GM18517 (cell line): ENCODE measurements at regions not wholly inside any gene's neighbourhood (a gene's known extent, or its start where the extent isn't known, plus 50 kb on each side); places are given as distances from the start of the nearest gene placed in this dataset.

ENCODE experiments used
- ATAC-seq: cut with Tn5 transposase; IDR thresholded peaks from one replicate; pipeline ENCODE4 v1.9.1; 2021; ENCODE audit warnings: mild to moderate bottlenecking, moderate library complexity; ENCODE audit not compliant: unreplicated experiment

DNA sequence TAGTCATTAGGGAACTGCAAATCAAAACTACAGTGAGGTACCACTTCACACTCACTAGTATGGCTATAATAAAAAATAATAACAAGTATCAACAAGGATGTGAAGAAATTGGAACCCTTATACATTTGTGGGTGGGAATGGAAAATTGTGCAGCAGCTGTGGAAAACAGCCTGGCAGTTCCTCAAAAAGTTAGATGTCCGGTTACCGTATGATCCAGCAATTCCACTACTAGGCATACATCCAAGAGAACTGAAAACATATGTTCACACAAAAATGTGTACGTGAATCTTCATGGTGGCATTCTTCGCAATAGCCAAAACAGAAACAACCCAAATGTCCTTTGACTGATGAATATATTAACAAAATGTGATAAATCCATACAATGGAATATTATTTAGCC is 187.9 kb upstream of the LYSMD4 start:
- ATAC-seq = no peak

DNA sequence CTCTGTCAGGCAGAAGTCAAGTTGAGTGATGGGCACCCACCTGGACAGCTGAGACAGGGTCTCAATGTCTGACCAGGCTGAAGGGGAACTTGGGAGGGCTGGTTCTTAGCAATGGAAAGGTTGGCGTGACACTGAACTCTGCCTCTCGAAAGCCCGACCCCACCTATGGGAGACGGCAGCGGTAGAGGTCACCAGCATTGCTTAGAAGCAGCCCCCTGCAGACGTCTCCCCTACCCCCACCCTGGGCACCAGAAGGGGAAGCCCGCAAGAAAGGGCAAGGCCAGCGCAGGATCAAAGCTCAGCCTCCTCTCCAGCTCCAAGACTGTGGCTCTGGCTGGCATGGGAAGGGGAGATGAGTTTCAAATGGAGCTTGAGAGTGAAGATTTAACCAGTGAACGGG is 184.8 kb upstream of the LYSMD4 start:
- no peak for ATAC-seq

DNA sequence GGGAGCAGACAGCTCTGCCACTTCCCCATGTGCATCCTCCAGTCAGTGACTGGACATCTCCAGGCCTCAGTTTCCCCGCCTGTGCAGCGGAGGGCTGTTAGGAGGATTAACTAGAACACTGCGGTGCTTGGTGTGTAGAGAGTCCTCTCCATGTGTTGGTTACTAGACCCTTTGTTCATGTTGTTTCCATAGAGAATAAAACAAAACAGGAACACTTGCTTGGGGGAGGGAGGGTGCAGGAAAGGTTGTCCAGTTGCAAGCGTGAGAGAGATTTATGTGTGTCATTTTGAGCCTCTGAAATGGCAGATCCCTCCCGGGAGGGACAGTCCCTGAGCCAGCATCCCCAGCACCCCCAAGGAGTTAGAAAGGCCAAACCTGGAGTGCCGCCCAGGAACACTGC is 184.0 kb upstream of the LYSMD4 start:
- no peak for ATAC-seq

DNA sequence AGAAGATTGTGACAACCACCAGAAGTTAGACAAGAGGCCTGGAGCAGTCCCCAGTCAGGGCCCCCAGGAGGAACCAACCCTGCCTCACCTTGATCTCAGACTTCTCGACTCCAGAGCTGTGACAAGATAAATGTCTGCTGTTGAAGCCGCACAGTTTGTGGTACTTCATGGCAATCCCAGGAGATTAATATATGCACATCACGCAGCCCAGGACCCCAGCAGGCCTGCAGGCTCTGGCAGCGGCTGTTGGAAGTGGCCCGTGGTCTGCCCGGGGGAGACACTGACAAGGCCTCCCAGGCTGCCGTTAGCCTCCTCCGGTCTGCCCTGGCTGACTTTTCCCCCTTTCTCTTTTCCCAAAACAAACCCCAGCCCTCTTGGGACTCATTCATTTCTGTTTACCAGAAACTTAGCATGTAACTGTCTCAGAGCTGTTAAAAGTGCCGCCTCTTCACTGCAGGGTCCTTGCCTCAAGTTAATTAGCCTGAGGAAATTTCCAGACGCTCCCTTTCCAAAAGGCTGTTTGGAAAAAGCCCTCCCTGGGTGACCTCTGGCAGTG is 183.5 kb upstream of the LYSMD4 start:
- no peak for ATAC-seq

DNA sequence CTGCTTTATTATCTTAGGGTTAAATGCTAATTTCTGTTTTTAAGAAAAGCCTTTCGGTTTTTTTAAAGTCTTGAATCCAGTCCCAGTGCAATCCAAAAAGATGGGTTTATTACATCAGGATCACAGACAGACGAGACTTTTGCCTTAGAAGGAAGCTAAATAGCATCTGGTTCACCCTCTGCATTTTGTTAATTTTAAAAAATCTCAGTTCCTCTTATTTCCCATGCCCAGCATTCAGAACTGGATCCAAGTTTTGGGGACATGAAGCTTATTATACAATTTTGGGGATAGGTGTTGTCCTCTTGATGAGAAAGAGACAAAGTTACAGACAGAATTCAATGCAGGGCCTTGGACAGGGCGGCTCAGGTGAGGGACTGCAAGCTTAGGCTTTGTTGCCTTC is 181.5 kb upstream of the LYSMD4 start:
- no peak for ATAC-seq

DNA sequence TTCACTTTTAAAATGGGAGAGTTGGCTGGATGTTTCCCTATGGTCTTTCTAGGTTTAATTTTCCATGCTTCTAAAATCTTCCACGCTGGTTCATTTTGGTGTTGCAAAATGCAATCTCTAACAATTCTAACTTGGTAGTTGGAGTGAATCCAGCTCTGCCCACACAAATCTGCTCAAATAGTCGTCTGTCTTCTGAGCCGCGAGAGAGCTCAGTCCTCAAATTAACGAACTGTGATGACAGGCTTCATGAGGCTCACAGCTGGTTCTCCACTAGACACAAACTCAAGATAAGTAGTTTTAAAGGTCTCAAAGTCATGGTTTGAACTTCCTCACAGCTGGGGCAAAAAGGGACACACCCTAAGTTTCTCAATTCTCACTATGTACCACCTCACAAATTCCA is 178.6 kb upstream of the LYSMD4 start:
- no peak for ATAC-seq

DNA sequence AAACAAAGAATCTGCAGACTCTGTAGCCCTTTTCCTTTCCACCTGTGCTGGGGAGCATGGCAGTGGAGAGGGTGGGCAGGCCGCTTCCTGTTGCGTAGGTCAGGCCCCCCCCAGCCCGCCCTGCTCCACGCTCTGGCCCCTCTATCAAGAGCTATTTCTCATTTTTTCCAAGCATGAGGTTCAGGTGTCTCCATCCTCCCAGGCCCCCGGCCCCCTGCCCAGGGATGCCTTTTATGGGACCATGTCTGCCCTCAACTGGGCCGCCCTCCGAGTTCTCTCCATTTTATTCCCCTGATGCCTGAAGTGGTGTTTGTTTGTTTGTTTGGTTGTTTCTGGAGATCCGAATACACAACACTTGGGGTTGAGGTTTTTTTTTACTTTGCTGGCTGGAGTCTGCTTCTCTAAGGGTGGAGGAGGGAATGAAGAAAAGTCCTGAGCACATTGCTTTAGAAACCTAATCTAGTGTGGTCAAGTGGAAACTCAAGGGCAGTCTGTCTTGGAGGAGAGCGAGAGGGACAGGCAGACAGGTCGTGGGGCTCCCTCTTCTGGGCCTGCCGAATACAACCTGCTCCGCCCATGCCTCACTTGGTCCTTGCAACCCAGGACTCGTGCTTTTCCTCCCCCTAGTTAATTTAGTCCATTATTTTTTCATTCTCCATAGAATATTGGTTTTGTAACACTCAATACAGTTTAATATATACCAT is 176.5 kb upstream of the LYSMD4 start:
- ATAC-seq = no peak

DNA sequence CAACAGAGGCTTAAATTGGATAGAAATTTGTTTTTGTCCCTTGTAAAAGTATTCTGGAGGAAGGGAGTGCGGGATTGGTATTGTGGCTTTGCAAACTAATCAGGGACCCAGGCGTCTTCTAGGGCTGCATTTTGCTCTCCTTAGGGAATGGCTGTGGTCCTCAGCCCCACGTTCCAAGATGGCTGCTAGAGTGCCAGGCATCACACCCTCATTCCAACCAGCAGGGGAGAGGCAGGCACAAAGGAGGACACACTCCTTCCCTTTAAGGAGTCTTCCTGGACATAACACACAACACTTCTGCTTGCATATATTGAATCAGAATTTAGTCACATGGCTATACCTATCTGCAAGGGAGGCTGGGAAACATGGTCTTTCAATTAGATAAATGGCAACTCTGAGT is 174.5 kb upstream of the LYSMD4 start:
- no peak for ATAC-seq

DNA sequence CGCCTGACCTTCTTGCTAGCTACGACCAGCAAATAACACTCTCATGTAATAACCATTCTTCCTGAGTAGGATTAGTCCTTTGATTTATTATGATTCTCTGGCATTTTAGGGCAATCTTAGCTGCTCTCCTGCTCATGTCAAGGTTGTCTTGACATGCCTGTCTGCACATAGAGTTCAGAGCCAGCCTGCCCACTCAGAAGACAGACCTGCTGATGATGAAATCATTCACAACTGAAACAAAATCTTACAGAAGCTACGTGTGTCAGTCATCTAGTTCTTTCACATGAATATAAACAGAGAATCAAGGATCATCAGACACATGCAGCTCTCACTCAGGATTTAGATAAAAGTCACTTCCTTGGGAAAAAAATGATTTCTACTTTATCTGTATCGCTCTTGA is 173.6 kb upstream of the LYSMD4 start:
- ATAC-seq = no peak

DNA sequence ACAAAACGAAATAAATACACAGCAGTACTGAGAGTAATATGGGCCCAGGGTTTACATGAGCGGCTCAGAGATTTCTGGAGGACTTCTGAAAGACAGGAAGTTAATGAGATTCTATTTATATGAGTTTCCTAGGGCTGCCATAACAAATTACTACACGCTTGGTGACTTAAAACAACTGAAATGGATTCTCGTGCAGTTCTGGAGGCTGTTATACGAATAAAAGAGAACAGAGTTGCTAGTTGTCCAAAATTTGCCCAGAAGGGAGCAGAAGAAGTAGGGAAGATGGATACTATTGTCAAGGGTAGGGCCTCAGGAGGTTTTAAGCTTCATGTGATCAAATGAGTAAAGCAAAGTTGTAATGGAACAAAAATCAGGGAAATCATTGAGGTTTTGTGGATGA is 173.1 kb upstream of the LYSMD4 start:
- ATAC-seq = no peak

DNA sequence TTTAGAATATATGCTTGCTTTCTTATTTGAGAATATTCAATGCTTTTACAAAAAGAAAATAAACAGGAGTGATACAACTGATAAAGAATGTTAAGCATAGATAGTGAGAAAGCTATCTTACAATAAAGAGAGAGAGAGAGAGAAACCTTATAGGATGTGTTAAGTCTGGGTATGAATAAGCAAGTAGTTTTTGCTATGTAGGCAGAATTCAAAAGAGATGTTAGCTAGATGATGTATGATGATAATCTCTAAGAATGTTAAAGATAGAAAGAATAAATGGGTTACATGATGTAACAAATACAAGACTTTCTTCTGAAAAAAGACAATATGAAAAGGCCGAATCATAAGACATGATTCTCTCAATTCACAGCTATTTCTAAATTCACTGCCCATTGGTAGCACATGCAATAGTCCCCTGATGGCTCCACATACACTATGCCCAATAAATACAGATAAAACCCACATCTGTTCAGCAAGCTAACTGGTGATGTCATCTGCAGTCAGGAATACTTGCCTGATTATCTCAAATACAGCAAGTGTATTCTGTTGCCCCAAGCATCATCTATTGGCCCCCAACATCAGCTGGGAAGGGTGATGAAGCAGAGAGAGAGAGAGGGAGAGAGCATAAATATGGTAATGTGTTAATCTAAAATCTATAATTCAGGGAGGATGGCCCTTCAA is 169.2 kb upstream of the LYSMD4 start:
- ATAC-seq = no peak

DNA sequence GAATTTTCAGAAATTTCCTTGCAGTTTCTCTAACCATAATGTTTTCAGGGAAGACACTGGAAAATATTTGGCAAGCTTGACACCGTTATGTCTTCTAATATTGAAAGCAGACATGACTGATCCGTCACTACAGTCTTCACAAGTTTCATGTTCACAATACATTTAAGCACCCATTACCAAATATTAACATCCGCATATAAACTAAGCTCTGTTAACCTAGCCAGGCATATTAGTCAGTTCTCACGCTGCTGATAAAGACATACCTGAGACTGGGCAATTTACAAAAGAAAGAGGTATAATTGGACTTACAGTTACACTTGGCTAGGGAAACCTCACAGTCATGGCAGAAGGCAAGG is 162.7 kb upstream of the LYSMD4 start:
- ATAC-seq = no peak

DNA sequence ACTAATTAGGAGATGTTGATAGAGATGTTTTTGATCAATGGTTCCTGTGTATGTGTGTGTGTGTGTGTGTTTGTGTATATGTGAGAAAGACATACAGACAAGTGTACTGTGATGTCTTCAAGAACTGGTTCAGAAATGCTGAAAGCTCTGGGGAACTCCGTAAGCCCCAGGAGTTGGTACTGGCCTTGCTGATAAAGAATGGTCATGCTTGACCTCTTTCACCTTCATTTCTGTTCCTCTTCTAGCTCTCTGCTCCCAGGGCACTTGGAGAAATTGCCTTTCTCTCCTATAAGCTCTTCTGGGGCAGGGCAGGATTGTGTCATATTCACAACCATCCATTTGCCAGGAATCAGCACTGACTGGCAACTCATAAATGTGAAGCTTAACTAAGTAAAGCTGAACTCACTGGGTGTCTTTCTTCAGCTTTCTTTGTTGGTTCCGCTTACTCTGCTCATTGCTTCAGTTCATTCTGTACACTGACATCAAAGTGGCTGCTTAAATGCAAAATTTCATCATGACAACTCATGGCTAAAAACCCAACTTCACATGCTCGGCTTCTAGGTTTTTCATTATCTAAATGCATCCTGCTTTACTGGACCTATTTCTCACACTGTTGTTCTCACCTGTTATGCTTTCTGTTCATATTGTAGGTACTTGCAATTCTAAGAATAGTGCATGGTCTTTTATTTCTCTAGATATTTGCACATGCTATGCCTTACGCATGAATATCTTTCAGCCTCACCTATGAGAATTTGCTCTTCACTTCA is 162.1 kb upstream of the LYSMD4 start:
- ATAC-seq = no peak

DNA sequence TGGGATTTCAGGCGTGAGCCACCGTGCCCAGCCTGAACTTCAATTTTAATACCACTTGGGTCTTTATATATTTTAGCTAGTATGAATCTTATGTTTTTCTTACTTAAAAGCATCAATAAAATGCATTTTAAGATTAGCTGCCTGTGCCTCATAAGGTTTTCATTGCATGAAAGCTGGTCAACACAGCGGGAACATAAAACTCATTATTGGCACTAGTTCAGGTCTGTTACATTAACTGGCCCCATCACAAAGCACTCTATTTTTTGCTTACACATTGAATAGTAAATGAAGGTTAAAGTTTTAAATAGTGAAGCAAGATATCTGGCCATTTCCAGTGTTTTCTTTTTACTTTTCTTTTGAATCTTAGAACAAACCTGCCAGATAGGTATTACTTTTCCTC is 145.6 kb upstream of the LYSMD4 start:
- ATAC-seq = no peak

DNA sequence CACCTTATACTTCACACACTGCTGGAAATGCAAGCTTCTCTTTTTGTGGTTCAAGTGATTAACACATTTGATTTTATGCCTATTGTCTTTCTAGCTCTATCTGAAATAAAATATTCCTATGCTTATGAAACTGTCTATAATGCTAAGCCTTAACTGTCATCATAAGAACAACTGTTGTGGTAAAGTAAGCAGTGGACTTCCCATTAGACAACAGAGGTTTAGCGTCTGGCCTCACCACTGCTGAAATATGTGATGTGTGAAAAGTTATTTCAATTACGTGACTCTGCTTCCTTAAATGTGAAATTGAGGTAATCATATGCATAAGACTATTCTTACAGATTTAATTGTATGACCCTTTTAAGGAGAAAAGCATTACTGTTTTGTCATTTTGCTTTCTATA is 140.2 kb upstream of the LYSMD4 start:
- no peak for ATAC-seq

DNA sequence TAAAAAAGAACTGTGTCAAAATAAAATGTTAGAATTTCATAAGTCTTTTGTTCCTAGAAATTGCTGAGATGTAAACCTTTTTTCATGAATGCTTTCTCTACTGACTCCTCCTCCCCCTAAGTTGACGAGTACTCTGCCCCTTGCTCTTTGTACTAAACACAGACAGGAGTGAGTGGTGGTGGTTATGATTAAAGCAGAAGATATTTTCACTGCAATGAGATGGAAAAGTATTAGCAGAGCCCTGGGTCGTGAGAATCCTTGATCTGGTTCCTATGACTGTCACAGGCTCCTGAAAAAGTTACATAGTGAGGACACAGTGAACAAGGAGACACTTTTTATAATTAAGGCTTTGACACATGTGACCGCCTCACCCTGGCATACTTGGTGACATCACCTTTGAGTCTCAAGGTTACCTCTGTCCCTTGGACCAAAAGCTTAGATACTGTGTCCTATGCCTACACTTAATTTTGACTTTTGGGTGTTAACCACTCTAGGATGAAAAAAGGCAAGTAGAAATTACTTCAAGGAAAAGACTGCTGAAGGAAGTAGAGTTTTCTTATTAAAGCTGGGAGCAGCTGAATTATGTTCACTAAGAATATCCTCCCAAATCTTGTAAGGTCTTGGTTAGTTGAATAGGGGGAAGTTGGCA is 130.4 kb upstream of the LYSMD4 start:
- no peak for ATAC-seq

DNA sequence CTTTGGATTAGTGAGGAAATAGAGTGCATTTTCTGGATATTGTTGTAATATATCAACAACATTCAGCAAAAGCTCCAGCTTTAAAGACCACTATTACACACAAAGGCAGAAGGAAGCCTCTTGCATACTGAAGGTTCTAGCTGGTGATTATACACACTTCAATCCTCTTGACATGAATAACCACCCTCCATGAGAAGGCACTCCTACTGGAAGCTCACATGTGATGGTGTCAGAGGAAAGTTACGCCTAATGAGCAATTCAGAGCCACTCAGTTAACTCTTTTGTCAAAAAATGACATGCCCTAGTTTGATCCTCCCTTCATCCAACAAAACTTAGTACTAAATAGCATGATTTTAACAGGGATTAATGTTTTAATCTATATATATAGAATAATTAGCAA is 124.6 kb upstream of the LYSMD4 start:
- no peak for ATAC-seq

DNA sequence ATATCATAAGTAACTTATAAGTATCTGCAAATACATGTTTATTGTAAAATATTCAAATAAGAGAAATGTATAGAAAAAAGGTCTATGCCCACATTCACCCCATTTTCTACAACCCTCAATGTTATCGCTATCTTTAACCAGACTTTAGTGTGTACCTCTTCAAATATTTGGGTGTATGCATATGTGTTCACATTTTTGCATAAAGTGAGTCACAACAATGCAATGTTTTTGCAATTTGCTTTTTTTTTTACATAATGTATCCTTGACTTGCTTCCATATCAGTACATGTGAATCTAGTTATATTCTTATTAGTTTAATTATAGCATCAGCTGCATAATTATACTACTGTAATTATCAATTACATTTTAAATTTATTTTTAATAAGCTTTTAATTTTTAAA is 117.3 kb upstream of the LYSMD4 start:
- ATAC-seq = no peak

DNA sequence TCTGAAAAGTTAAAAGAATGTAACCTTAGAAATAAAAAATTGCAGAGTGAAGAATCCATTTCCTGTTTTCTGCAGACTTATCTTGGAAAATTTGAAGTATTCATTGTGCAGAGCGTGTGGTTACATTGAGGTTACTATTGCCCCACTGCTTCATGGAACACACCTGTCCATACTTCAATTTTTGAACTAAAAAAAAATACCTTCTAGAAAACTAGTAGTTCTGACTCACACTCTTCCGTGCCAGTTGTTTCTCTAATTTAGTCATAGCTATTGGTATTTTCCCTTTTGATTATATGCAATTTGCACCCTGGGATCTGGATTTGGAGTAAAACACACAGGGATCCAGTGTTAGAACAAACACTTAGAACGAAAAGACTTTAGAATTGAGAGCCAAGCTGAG is 111.8 kb upstream of the LYSMD4 start:
- peak; percentile 60 for ATAC-seq

DNA sequence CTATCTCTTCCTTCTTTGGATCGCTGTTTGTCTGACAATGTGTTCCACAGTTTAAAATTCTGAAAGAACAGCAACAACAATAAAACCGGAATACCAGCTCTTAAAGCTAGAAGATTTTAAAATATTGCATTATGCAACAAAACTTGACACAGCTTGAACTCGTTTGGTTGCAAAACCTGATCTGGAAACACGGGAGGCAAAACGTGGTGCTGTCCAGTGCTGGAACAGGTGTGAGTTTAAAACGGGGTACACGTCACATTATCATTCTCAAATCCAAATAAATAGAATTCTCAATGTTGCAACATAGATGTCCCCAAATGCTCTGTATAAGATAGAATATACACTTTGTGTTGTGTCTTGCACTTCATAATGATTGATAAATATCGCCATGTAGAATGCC is 110.9 kb upstream of the LYSMD4 start:
- ATAC-seq = no peak

DNA sequence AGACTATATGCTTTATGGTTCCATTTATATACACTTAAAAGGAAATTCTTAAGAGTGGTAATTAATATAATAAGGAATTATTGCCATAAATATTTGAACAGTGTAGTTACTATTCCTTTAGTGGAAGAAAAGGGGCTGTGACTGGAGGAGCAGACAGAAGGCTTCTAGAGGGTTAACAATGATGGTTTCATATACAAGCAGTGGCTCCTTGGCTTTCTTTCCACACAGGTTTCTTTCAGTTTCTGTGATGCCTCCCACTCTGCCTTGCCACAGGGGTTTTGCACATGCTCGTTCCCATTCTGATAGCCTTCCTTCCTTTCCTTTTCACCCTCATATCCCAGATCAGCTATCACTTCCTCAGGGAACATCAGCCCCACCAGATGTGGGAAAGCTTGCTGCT is 108.8 kb upstream of the LYSMD4 start:
- ATAC-seq = peak; percentile 53
